GM18505 (cell line): ENCODE measurements at regions not wholly inside any gene's neighbourhood (a gene's known extent, or its start where the extent isn't known, plus 50 kb on each side); places are given as distances from the start of the nearest gene placed in this dataset.

Experiments used
- ATAC-seq: cut with Tn5 transposase; IDR thresholded peaks from one replicate; pipeline ENCODE4 v1.9.1; 2021; ENCODE audit not compliant: unreplicated experiment
- POLR2A ChIP-seq: IDR thresholded peaks from 4 replicates; pipeline ENCODE4 v1.6.1; 2011; ENCODE audit warnings: borderline replicate concordance; ENCODE audit not compliant: insufficient read depth, insufficient read length; ENCODE audit errors: extremely low read depth

- TF ChIP-seq POLR2A, result no peak
- no peak for ATAC-seq
Observed at GRCh38 chr12:34350092-34351041, 328.1 kb downstream of the ALG10 start.

GRCh38 chr12:34352098-34352497 is 329.8 kb downstream of the ALG10 start:
- no peak for TF ChIP-seq POLR2A
- no peak for ATAC-seq

- ATAC-seq, result no peak
- no peak for TF ChIP-seq POLR2A
Observed at GRCh38 chr12:34354239-34355200, 332.2 kb downstream of the ALG10 start.

GRCh38 chr12:34356233-34356987 is 334.1 kb downstream of the ALG10 start:
- TF ChIP-seq POLR2A, result no peak
- ATAC-seq, result no peak

GRCh38 chr12:34357791-34358190 is 335.5 kb downstream of the ALG10 start:
- no peak for ATAC-seq
- TF ChIP-seq POLR2A, result no peak

- no peak for TF ChIP-seq POLR2A
- no peak for ATAC-seq
Observed at GRCh38 chr12:34358198-34358597, 335.9 kb downstream of the ALG10 start.

- no peak for TF ChIP-seq POLR2A
- no peak for ATAC-seq
Observed at GRCh38 chr12:34361721-34362316, 339.5 kb downstream of the ALG10 start.

GRCh38 chr12:34363050-34363673 is 340.9 kb downstream of the ALG10 start:
- no peak for ATAC-seq
- no peak for TF ChIP-seq POLR2A

- no peak for TF ChIP-seq POLR2A
- no peak for ATAC-seq
Observed at GRCh38 chr12:34368079-34368478, 345.8 kb downstream of the ALG10 start.

- TF ChIP-seq POLR2A, result no peak
- no peak for ATAC-seq
Observed at GRCh38 chr12:34371050-34371449, 348.8 kb downstream of the ALG10 start.

GRCh38 chr12:34372003-34372402 is 349.7 kb downstream of the ALG10 start:
- ATAC-seq, result no peak
- TF ChIP-seq POLR2A, result no peak

GRCh38 chr12:34373926-34374325 is 351.6 kb downstream of the ALG10 start:
- no peak for TF ChIP-seq POLR2A
- ATAC-seq, result no peak
